Mammary epithelial cell (primary cell): ENCODE measurements at regions not wholly inside any gene's neighbourhood (a gene's known extent, or its start where the extent isn't known, plus 50 kb on each side); places are given as distances from the start of the nearest gene placed in this dataset.

Experiments used
- EZH2 ChIP-seq: IDR thresholded peaks from 2 replicates; pipeline ENCODE4 v1.6.1; 2012; ENCODE audit warnings: low read length, inconsistent platforms, borderline replicate concordance
- TF ChIP-seq, protein P1 (sequence below), 2 donors: IDR thresholded peaks in 1 of 2; conservative IDR thresholded peaks in 1 of 2; 2 replicates each; pipeline ENCODE4 v1.5.1; 2011 to 2012; ENCODE audit warnings: inconsistent platforms in 2 of 2, low read length in 2 of 2, mild to moderate bottlenecking in 2 of 2, control low read depth in 1 of 2, low read depth in 1 of 2; ENCODE audit not compliant: insufficient read depth in 1 of 2; ENCODE audit errors: extremely low read depth in 1 of 2

DNA sequence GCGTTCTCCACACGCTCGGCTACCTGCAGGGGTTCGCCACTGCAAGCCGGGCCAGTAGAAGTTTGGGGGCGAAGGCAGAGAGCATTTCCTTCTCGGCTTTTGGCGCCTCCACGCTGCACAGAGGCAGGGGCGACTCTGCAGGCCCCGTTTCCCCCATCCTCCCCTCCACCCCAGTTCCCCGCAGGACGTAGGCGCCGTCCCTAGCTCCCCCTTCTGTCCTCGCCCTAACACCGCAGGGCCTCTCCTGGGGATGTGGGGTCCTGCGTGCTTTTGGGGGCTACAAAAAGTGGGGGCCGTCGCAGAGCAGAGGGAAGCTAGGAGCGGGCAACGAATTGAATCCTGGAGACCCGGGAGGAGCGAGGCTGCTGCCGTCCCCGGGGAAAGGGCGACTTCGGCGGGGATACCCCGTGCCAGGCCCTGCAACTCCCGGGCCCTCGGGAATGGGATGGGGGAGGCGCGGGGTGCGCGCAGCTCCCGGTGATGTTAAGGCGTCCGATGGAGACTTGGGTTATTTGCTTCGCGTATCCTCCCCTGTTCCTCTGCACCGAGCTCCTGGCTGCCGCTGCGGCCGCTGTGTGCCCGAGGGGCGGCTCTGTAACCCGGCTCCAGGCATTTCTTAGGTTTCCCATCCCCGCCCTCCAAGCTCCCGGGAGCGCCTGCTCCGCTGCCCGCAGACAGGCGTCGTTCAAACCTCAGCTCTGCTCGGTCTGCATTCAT lies 255.9 kb upstream of the SOX21 start:
- peak; percentile 54 for TF ChIP-seq EZH2
- TF ChIP-seq, protein P1, sequence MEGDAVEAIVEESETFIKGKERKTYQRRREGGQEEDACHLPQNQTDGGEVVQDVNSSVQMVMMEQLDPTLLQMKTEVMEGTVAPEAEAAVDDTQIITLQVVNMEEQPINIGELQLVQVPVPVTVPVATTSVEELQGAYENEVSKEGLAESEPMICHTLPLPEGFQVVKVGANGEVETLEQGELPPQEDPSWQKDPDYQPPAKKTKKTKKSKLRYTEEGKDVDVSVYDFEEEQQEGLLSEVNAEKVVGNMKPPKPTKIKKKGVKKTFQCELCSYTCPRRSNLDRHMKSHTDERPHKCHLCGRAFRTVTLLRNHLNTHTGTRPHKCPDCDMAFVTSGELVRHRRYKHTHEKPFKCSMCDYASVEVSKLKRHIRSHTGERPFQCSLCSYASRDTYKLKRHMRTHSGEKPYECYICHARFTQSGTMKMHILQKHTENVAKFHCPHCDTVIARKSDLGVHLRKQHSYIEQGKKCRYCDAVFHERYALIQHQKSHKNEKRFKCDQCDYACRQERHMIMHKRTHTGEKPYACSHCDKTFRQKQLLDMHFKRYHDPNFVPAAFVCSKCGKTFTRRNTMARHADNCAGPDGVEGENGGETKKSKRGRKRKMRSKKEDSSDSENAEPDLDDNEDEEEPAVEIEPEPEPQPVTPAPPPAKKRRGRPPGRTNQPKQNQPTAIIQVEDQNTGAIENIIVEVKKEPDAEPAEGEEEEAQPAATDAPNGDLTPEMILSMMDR (conservative IDR thresholded peaks at IDR 0.05 in 1 of 2, IDR thresholded peaks at IDR 0.05 in 1 of 2; ENCODE audit: extremely low read depth in 1 of 2, insufficient read depth in 1 of 2, low read depth in 1 of 2, low read length in 2 of 2): no peak
